GM21447 (cell line): ENCODE measurements at regions not wholly inside any gene's neighbourhood (a gene's known extent, or its start where the extent isn't known, plus 50 kb on each side); places are given as distances from the start of the nearest gene placed in this dataset.
"Not testable (repeated sequence)": the region's sequence is repeated elsewhere in the genome, so short reads cannot be mapped to it uniquely, and the experiment has no call there.

Source experiments
- ATAC-seq: cut with Tn5 transposase; IDR thresholded peaks from one replicate; pipeline ENCODE4 v1.9.1; 2021; ENCODE audit not compliant: unreplicated experiment

DNA sequence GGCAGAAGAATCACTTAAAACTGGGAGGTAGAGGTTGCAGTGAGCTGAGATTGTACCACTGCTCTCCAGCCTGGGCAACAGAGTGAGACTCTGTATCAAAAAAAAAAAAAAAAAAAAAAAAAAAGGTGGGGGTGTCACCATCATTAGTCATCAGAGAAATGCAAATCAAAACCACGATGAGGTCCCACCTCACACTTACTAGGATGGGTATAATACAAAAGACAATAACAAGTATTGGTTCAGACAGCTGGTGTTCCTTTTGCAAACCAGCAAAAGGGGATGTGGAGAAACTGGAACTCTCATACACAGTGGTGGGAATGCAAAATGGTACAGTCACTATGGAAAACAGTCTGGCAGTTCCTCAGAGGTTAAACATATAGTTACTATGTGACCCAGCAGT lies 78.7 kb upstream of the TSC22D2 start:
- ATAC-seq, result no peak

GRCh38 chr3:150328654-150329040 lies 79.5 kb upstream of the TSC22D2 start:
- no peak for ATAC-seq

- ATAC-seq, result no peak
Observed at GRCh38 chr3:150327678-150328653, 80.1 kb upstream of the TSC22D2 start.

- ATAC-seq, result no peak
Observed at GRCh38 chr3:150324788-150325187, 83.3 kb upstream of the TSC22D2 start.

GRCh38 chr3:150324245-150324644 lies 83.9 kb upstream of the TSC22D2 start:
- ATAC-seq, result no peak

DNA sequence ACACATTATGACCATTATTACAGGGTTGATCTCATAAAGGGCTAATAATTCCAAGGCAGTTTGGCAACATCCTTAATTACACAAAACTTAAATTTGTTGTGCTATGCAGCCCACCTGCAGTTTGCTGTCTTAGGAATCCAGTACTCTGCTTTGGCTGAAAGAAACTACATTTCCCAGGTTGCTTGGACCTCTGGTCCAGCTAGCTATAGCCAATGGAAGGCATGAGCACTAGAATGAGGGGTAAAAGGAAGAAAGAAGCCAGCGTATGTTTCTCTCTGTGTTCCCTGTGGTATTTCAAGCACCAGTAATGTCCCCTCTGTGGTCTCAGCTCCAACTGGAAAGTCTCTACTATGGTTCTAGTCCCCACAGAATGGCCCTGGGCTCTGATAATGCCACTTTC lies 84.3 kb upstream of the TSC22D2 start:
- no peak for ATAC-seq

- ATAC-seq, result not testable (repeated sequence)
Observed at GRCh38 chr3:150323091-150323490, 85.0 kb upstream of the TSC22D2 start.

DNA sequence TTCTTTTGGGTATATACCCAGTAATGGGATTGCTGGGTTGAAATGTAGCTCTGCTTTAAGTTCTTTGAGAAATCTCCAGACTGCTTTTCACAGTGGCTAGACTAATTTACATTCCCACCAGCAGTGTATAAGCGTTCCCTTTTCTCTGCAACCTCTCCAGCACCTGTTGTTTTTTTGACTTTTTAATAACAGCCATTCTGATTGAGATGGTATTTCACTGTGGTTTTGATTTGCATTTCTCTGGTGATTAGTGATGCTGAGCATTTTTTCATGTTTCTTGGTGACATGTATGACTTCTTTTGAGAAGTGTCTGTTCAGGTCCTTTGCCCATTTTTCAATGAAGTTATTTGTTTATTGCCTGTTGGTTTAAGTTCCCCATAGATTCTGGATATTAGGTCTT lies 87.1 kb upstream of the TSC22D2 start:
- not testable (repeated sequence) for ATAC-seq

GRCh38 chr3:150319900-150320299 lies 88.2 kb upstream of the TSC22D2 start:
- no peak for ATAC-seq

DNA sequence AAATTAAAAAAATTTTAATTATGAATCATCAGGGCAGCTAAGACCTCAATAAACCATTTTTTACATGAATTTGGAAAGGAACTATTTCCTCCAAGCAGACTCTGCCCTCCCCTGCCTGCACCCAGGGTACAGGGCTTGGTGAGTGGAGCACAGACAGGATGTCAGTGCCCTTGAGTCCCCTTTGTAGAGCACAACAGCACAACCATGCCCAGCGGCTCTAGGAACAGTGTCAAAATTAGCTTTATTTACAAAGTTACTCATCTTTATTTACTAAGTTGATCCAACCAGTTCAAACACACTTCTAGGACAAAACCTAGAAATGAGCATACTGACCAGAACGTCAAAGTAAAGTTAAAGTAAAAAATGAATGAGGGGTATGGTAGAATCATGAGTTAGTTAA lies 90.6 kb upstream of the TSC22D2 start:
- ATAC-seq, result no peak

GRCh38 chr3:150315721-150316120 lies 92.4 kb upstream of the TSC22D2 start:
- ATAC-seq, result no peak

DNA sequence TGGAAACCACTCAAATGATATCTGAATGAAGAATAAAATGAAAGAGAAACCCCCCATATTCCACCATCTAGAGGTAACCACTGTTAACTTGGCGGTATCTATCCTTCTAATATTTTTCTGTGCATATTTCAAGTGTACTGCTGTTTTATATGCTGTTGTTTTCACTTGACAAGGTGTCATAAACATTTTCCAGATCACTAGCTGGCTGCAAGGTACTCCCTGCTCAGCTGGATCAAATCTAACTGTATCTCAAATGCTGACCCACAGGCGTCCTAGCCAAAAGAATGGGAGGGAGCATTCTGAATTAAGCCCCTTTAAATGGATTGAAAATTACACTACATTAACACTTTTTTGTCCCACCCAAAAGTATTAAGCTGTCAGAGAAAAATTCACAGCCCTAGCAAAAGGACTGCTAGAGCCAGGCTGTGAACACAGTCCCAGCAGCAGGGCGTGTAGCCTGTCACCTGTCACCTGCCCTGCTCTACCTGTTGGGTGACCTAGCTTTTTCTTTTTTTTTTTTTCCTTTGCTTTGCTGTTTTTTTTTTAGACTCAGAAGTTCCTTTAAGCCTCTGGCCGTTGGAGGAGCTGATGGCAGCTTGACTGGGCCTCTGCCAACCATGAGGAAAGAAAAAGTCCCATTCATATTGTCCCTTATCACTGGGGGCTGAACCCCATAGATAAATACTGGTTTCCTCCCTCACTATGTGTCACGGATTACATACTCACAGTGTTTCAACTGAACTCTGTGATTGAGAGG lies 93.7 kb upstream of the TSC22D2 start:
- ATAC-seq, result no peak

DNA sequence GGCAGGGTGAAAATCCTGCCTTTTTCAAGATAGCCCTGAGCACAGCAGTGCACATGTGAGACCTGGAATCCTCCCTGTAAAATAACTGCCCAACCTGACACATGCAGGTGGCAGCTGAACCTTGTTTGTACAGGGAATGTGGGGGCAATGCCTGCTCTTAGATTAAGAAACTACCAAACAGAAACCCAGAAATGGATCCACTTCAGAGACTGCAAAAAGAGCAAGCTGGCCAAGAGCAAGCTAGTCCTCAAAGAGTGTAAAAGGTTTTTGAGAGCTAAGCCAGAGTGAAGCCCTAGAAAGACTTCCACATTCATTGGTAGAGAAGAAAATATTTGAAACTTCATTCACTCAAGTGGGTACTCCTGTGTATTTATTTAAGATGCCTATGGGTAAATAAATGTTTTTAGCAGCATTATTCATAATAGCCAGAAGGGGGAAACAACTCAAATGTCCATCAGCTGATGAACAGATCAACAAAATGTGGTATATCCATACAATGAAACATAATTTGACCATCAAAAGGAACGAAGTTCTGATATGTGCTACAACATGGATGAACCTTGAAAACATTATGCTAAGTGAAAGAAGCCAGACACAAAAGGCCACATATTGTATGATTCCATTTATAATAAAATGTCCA lies 96.0 kb upstream of the TSC22D2 start:
- ATAC-seq, result no peak

GRCh38 chr3:150311156-150311555 lies 96.9 kb upstream of the TSC22D2 start:
- ATAC-seq, result no peak

GRCh38 chr3:150309557-150309956 lies 98.5 kb upstream of the TSC22D2 start:
- no peak for ATAC-seq

DNA sequence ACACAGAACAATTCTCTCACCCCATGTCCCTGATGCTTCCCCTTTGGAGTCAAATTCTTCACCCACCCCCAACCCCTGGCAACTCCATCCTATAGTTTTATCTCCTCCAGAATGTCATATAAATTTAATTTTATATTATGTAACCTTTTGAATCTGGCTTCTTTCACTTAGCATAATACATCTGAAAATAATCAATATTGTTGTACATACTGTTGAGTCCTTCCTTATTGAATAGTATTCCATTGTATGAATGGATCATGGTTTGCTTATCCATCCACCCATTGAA lies 98.9 kb upstream of the TSC22D2 start:
- no peak for ATAC-seq

DNA sequence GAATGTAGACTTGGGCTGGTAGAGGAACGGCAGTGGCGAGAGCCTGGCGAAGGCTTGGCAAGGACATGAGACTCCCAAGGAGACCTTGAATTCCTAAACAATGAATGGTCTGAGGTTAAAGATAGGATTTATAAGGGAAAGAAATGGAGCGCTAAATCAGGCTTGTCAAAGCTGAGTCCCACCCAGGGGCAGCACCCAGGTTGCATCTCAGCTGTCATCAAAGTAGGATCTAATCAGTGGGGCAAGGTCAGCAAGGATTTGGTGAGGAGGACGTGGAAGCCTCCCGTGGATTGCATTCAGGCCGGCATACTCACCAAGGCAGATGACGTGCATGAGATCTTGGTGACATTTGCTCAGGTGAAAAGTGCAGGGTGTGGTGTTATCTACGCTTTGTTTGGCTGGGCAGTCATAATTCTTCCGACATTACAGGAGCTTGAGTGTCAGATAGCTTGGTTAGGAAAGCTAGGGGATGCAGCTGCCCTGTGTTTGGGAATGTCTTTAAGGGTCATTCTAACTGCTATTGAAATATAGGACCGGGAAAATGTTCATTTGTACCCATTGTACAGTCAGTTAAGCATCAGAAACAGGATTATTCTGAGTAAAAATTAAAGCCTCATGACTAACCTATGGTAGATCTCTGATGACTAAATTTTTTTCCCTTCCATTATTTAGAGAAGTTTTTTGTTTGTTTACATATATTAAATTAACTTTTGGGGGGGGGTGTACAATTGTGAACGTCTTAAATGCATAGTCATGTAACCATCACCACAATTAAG lies 99.4 kb upstream of the TSC22D2 start:
- ATAC-seq, result no peak

- no peak for ATAC-seq
Observed at GRCh38 chr3:150308037-150308319, 100.1 kb upstream of the TSC22D2 start.

GRCh38 chr3:150307311-150308036 lies 100.6 kb upstream of the TSC22D2 start:
- ATAC-seq, result no peak

- ATAC-seq, result no peak
Observed at GRCh38 chr3:150306906-150307305, 101.2 kb upstream of the TSC22D2 start.

DNA sequence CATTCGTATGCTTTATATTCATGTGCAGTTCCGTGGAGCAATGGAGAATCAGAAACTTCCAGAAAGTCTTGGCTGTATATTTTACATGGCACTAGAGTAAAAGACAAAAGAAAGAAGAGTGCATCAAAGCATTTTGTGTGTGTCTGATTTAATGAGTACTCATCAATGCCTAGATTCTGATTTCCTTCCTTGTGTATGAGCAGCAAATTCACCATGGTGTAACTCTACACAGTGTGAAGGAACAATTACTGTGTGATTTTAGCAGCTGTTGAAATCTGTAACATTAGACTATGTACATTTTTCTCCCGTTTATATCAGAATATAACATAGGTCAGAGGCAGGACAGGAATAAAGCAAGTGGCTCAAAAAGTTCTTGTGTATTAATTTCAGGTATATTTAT lies 102.0 kb upstream of the TSC22D2 start:
- ATAC-seq, result no peak
